ENCODE measurements at regions not wholly inside any gene's neighbourhood (a gene's known extent, or its start where the extent isn't known, plus 50 kb on each side); places are given as distances from the start of the nearest gene placed in this dataset.
"Not testable (repeated sequence)": the region's sequence is repeated elsewhere in the genome, so short reads cannot be mapped to it uniquely, and the experiment has no call there.

GRCh38 chr3:89533275-89533674, 425.9 kb downstream of the EPHA3 start:
- no peak overlapping the region for H3K27ac ChIP-seq (ENCODE audit: insufficient read depth, low read depth, low read length, poor library complexity, severe bottlenecking)
- H3K4me1 ChIP-seq (ENCODE audit: control insufficient read depth, insufficient read depth, low read length), result no peaks in the 10 kb centered on the region
- no peaks in the 10 kb centered on the region for H3K9me3 ChIP-seq (ENCODE audit: control insufficient read depth, low read length)
- WGBS, 2 experiments, result 96 to 100% methylated on average over 1 to 2 of the region's 2 CpGs
- H3K27me3 ChIP-seq (ENCODE audit: control insufficient read depth, insufficient read depth, low read length, poor library complexity, severe bottlenecking), result no peaks in the 10 kb centered on the region
- no peak overlapping the region for H3K4me3 ChIP-seq (ENCODE audit: insufficient read depth, low read depth, low read length)
- no peaks in the 10 kb centered on the region for H3K36me3 ChIP-seq (ENCODE audit: control insufficient read depth, insufficient read depth, low read length)

- H3K4me1 ChIP-seq (ENCODE audit: control insufficient read depth, insufficient read depth, low read length); H3K4me3 ChIP-seq (ENCODE audit: insufficient read depth, low read depth, low read length); H3K9me3 ChIP-seq (ENCODE audit: control insufficient read depth, low read length); H3K27ac ChIP-seq (ENCODE audit: insufficient read depth, low read depth, low read length, poor library complexity, severe bottlenecking); H3K27me3 ChIP-seq (ENCODE audit: control insufficient read depth, insufficient read depth, low read length, poor library complexity, severe bottlenecking); H3K36me3 ChIP-seq (ENCODE audit: control insufficient read depth, insufficient read depth, low read length): not testable (repeated sequence)
- WGBS, 2 experiments, result 90 to 99% methylated on average over 5 of the region's 6 CpGs
Measured at GRCh38 chr3:89554587-89554986, 447.2 kb downstream of the EPHA3 start.

- no peaks in the 10 kb centered on the region for H3K9me3 ChIP-seq (ENCODE audit: control insufficient read depth, low read length)
- WGBS, 2 experiments, result 100% methylated on average over 1 of the region's 1 CpG; no CpG with 5 or more reads in 1 of the 2 experiments
- H3K4me3 ChIP-seq (ENCODE audit: insufficient read depth, low read depth, low read length), result no peak overlapping the region
Measured at GRCh38 chr3:89558711-89559110, 451.3 kb downstream of the EPHA3 start.

GRCh38 chr3:89560568-89560967, 453.1 kb downstream of the EPHA3 start:
- H3K36me3 ChIP-seq (ENCODE audit: control insufficient read depth, insufficient read depth, low read length), result no peaks in the 10 kb centered on the region
- no peaks in the 10 kb centered on the region for H3K4me1 ChIP-seq (ENCODE audit: control insufficient read depth, insufficient read depth, low read length)
- no peaks in the 10 kb centered on the region for H3K27me3 ChIP-seq (ENCODE audit: control insufficient read depth, insufficient read depth, low read length, poor library complexity, severe bottlenecking)
- no peaks in the 10 kb centered on the region for H3K9me3 ChIP-seq (ENCODE audit: control insufficient read depth, low read length)
- WGBS, 2 experiments, result 89 to 97% methylated on average over 1 of the region's 1 CpG
- no peak overlapping the region for H3K27ac ChIP-seq (ENCODE audit: insufficient read depth, low read depth, low read length, poor library complexity, severe bottlenecking)
- no peak overlapping the region for H3K4me3 ChIP-seq (ENCODE audit: insufficient read depth, low read depth, low read length)

More at GRCh38 chr3:89558711-89559110, 451.3 kb downstream of the EPHA3 start:
- Histone ChIP-seq H3K27me3 (ENCODE audit: control insufficient read depth, insufficient read depth, low read length, poor library complexity, severe bottlenecking) (no peaks in the 10 kb centered on the region), H3K36me3 (ENCODE audit: control insufficient read depth, insufficient read depth, low read length) (no peaks in the 10 kb centered on the region), H3K27ac (ENCODE audit: insufficient read depth, low read depth, low read length, poor library complexity, severe bottlenecking) (no peak overlapping the region), H3K4me1 (ENCODE audit: control insufficient read depth, insufficient read depth, low read length) (no peaks in the 10 kb centered on the region)

GRCh38 chr3:89562373-89562772, 455.0 kb downstream of the EPHA3 start:
- WGBS, 2 experiments, result 87 to 91% methylated on average over 1 of the region's 1 CpG
- no peak overlapping the region for H3K4me3 ChIP-seq (ENCODE audit: insufficient read depth, low read depth, low read length)
- no peaks in the 10 kb centered on the region for H3K36me3 ChIP-seq (ENCODE audit: control insufficient read depth, insufficient read depth, low read length)
- H3K9me3 ChIP-seq (ENCODE audit: control insufficient read depth, low read length), result no peaks in the 10 kb centered on the region
- no peak overlapping the region for H3K27ac ChIP-seq (ENCODE audit: insufficient read depth, low read depth, low read length, poor library complexity, severe bottlenecking)
- H3K4me1 ChIP-seq (ENCODE audit: control insufficient read depth, insufficient read depth, low read length), result no peaks in the 10 kb centered on the region
- H3K27me3 ChIP-seq (ENCODE audit: control insufficient read depth, insufficient read depth, low read length, poor library complexity, severe bottlenecking), result no peaks in the 10 kb centered on the region

- no peak overlapping the region for H3K4me3 ChIP-seq (ENCODE audit: insufficient read depth, low read depth, low read length)
- no peaks in the 10 kb centered on the region for H3K27me3 ChIP-seq (ENCODE audit: control insufficient read depth, insufficient read depth, low read length, poor library complexity, severe bottlenecking)
- no peaks in the 10 kb centered on the region for H3K4me1 ChIP-seq (ENCODE audit: control insufficient read depth, insufficient read depth, low read length)
- no peaks in the 10 kb centered on the region for H3K9me3 ChIP-seq (ENCODE audit: control insufficient read depth, low read length)
- H3K27ac ChIP-seq (ENCODE audit: insufficient read depth, low read depth, low read length, poor library complexity, severe bottlenecking), result no peak overlapping the region
- H3K36me3 ChIP-seq (ENCODE audit: control insufficient read depth, insufficient read depth, low read length), result no peaks in the 10 kb centered on the region
Measured at GRCh38 chr3:89565098-89565497, 457.7 kb downstream of the EPHA3 start.

- 83 to 88% methylated on average over 6 of the region's 6 CpGs for WGBS, 2 experiments
Measured at GRCh38 chr3:89570465-89570864, 463.0 kb downstream of the EPHA3 start.

GRCh38 chr3:89571298-89571697, 463.9 kb downstream of the EPHA3 start:
- 85 to 89% methylated on average over 10 of the region's 10 CpGs for WGBS, 2 experiments
- H3K36me3 ChIP-seq (ENCODE audit: control insufficient read depth, insufficient read depth, low read length), result no peaks in the 10 kb centered on the region
- no peak overlapping the region for H3K4me3 ChIP-seq (ENCODE audit: insufficient read depth, low read depth, low read length)
- H3K27me3 ChIP-seq (ENCODE audit: control insufficient read depth, insufficient read depth, low read length, poor library complexity, severe bottlenecking), result no peaks in the 10 kb centered on the region
- H3K27ac ChIP-seq (ENCODE audit: insufficient read depth, low read depth, low read length, poor library complexity, severe bottlenecking), result no peak overlapping the region
- H3K4me1 ChIP-seq (ENCODE audit: control insufficient read depth, insufficient read depth, low read length), result no peaks in the 10 kb centered on the region
- no peaks in the 10 kb centered on the region for H3K9me3 ChIP-seq (ENCODE audit: control insufficient read depth, low read length)

More at GRCh38 chr3:89570465-89570864, 463.0 kb downstream of the EPHA3 start:
- Histone ChIP-seq H3K27me3 (ENCODE audit: control insufficient read depth, insufficient read depth, low read length, poor library complexity, severe bottlenecking) (no peaks in the 10 kb centered on the region), H3K36me3 (ENCODE audit: control insufficient read depth, insufficient read depth, low read length) (no peaks in the 10 kb centered on the region), H3K4me1 (ENCODE audit: control insufficient read depth, insufficient read depth, low read length) (no peaks in the 10 kb centered on the region), H3K9me3 (ENCODE audit: control insufficient read depth, low read length) (no peaks in the 10 kb centered on the region), H3K4me3 (ENCODE audit: insufficient read depth, low read depth, low read length) (no peak overlapping the region), H3K27ac (ENCODE audit: insufficient read depth, low read depth, low read length, poor library complexity, severe bottlenecking) (no peak overlapping the region)

- Histone ChIP-seq H3K4me3 (ENCODE audit: insufficient read depth, low read depth, low read length) (no peak overlapping the region), H3K27ac (ENCODE audit: insufficient read depth, low read depth, low read length, poor library complexity, severe bottlenecking) (no peak overlapping the region), H3K27me3 (ENCODE audit: control insufficient read depth, insufficient read depth, low read length, poor library complexity, severe bottlenecking) (no peaks in the 10 kb centered on the region), H3K4me1 (ENCODE audit: control insufficient read depth, insufficient read depth, low read length) (no peaks in the 10 kb centered on the region), H3K36me3 (ENCODE audit: control insufficient read depth, insufficient read depth, low read length) (no peaks in the 10 kb centered on the region), H3K9me3 (ENCODE audit: control insufficient read depth, low read length) (no peaks in the 10 kb centered on the region)
- WGBS, 2 experiments, result 85 to 86% methylated on average over 7 of the region's 7 CpGs
Measured at GRCh38 chr3:89571707-89572106, 464.3 kb downstream of the EPHA3 start.

- whole genome bisulfite sequencing, 2 experiments, result 100% methylated on average over 1 of the region's 1 CpG
- H3K9me3 ChIP-seq (ENCODE audit: control insufficient read depth, low read length), result no peaks in the 10 kb centered on the region
- H3K27ac ChIP-seq (ENCODE audit: insufficient read depth, low read depth, low read length, poor library complexity, severe bottlenecking), result no peak overlapping the region
- H3K36me3 ChIP-seq (ENCODE audit: control insufficient read depth, insufficient read depth, low read length), result no peaks in the 10 kb centered on the region
- H3K27me3 ChIP-seq (ENCODE audit: control insufficient read depth, insufficient read depth, low read length, poor library complexity, severe bottlenecking), result no peaks in the 10 kb centered on the region
- no peaks in the 10 kb centered on the region for H3K4me1 ChIP-seq (ENCODE audit: control insufficient read depth, insufficient read depth, low read length)
- no peak overlapping the region for H3K4me3 ChIP-seq (ENCODE audit: insufficient read depth, low read depth, low read length)
Measured at GRCh38 chr3:89572261-89572660, 464.8 kb downstream of the EPHA3 start.

GRCh38 chr3:89576417-89576816, 469.0 kb downstream of the EPHA3 start:
- no peaks in the 10 kb centered on the region for H3K9me3 ChIP-seq (ENCODE audit: control insufficient read depth, low read length)
- peaks cover 15% of the 10 kb centered on the region for H3K27me3 ChIP-seq (ENCODE audit: control insufficient read depth, insufficient read depth, low read length, poor library complexity, severe bottlenecking)
- H3K36me3 ChIP-seq (ENCODE audit: control insufficient read depth, insufficient read depth, low read length), result no peaks in the 10 kb centered on the region
- 98 to 100% methylated on average over 1 of the region's 1 CpG for WGBS, 2 experiments
- H3K4me3 ChIP-seq (ENCODE audit: insufficient read depth, low read depth, low read length), result no peak overlapping the region
- H3K4me1 ChIP-seq (ENCODE audit: control insufficient read depth, insufficient read depth, low read length), result no peaks in the 10 kb centered on the region
- H3K27ac ChIP-seq (ENCODE audit: insufficient read depth, low read depth, low read length, poor library complexity, severe bottlenecking), result no peak overlapping the region
